Stimulated activated CD4-positive, alpha-beta T cell treated with anti-CD3 and anti-CD28 coated beads, Interleukin-12 subunit alpha, Interleukin-12 subunit beta, amount 100 ng/mL, for 4 hours (primary cell): ENCODE measurements at regions not wholly inside any gene's neighbourhood (a gene's known extent, or its start where the extent isn't known, plus 50 kb on each side); places are given as distances from the start of the nearest gene placed in this dataset.
"Not testable (repeated sequence)": the region's sequence is repeated elsewhere in the genome, so short reads cannot be mapped to it uniquely, and the experiment has no call there.

Experiments
- DNase-seq: peaks from one replicate; pipeline ENCODE4 v3.0.0-alpha.2; 2020

DNA sequence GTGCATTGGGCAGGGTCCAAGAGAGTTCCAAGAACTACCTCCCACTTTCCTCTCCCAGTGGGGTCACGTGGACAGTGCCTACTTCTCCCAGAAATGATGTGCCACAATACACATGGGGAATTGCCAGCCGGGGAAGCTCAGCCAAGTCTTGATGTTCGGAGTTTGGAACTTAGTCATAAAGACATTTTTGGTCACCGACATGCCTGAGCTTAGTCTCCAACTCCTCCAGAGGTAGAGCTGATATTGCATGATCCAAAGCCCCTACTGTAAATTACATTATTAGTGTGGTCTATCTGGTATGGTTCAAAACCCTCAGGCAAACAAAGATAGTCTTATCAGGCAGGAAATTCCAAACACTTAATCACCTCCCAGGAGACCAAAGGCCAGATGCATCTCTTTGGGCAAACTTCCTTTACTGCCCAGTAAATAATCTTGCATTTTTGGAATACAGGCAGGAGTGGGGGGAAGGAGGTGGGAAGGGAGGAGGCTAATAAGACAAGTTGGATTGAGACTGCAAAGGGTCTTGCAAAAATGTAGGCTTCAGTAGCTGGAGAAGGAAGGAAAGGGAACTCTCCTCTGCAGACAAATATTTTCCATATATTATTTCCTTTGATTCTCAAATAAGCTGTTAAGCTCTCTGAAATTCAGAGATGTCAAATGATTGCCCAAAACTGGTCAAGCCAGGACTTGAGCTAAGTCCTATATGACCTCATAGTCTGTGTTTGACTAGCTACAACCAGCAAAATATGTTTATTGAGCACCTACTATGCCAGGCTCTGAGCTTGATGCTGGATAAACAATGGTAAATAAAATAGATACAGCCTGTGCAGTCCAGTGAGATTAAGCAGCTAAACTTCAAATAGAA lies 99.4 kb downstream of the DRD1 start:
- DNase-seq = no peak

DNA sequence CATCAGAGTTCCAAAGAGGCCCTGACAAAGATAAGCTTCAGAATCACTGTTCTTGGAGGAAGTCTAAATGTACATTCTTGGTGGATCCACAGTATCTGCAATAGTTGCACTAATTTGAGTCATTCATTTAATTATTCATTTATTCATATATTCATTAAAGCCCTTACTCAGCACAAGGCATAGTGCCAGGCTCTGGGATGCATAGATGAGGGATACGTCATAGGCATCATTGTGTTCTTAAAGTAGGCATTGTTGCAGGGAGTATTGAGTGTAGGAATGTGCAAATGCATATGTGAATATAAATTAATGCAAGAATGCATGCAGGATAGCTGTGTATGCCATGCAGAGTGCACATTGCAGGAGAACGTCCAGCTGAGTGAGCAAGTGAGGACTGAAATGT lies 100.7 kb downstream of the DRD1 start:
- no peak for DNase-seq

DNA sequence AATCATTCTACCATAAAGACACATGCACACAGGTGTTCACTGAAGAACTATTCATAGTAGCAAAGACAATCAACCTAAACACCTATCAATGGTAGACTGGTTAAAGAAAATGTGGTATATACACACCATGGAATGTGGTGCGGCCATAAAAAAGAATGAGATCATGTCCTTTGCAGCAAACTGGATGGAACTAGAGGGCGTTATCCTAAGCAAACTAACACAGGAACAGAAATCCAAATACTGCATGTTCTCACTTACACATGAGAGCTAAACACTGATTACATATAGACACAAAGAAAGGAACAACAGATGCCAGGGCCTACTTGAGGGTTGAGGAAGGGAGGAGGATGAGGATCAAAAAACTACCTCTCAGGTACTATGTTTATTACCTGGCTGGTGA lies 103.8 kb downstream of the DRD1 start:
- no peak for DNase-seq

DNA sequence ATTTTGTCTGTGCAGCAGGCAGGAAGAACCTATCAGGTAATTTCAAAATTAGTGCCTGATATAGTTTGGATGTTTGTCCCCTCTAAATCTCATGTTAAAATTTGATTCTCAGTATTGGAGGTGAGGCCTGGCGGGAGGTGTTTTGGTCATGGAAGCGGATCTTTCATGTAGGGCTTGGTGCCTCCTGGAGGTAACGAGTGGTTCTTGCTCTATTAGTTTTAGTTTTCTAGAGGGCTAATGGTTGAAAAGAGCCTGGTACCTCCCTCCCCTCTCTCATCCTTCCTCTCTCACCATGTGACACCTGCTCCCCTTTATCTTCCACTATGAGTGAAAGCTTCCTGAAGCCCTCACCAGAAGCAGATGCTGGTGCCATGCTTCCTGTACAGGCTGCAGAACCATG lies 106.3 kb downstream of the DRD1 start:
- DNase-seq = no peak

DNA sequence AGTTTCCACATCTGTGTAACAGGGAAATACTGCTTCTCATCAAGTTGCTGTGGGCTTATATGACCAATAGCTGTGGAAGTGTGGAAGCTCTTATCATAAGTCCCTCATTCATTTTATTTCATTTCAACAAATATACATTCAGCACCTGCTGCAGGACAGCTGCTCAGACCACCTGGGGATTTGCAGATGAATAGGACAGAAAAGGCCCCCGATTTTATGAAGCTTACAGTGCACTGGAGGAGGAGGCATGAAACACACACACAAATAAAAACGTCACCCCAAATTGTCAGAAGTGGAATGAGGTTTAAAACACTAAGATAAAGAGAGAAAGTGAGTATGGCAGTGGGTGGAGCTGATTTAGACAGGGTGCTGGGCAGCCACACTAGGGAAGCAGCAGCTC lies 107.2 kb downstream of the DRD1 start:
- DNase-seq = no peak

DNA sequence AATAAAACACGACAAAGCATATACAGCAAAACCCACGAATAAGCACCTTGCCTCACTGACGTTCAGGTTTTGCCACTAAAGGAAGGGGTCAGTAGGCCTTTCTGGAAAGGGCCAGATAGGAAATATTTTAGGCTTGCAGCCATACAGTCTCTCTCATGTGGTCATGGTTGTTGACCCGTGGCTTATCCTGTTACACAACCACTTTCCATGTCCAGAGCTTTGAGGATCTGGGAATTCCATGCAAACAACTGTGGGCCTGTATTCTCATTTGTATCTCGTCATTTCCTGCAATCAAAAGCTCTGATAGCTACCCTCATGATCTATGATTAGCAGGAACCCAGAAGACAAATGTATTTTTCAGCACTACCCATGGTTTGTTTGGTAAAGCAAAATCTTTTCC lies 108.3 kb downstream of the DRD1 start:
- no peak for DNase-seq

DNA sequence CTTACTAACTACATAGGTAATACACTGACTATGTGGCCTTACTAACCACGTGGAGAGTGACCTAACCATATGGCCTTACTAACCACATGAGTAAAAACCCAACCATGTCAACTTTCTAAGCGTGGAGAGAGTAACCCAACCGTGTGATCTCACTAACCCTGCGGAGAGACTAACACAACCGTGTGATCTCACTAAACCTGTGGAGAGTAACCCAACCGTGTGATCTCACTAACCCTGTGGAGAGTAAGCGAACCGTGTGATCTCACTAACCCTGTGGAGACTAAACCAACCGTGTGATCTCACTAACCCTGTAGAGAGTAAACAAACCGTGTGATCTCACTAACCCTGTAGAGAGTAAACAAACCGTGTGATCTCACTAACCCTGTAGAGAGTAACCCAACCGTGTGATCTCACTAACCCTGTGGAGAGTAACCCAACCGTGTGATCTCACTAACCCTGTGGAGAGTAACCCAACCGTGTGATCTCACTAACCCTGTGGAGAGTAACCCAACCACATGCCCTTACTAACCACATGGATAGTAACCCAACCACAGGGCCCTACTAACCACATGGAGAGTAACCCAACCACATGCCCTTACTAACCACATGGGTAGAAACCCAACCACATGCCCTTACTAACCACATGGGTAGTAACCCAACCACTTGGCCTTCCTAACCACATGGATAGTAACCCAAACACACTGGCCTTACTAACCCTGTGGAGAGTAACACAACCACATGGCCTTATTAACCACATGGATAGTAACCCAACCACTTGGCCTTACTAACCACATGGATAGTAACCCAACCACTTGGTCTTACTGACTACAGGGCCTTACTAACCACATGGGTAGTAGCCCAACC lies 112.6 kb downstream of the DRD1 start:
- DNase-seq = not testable (repeated sequence)

DNA sequence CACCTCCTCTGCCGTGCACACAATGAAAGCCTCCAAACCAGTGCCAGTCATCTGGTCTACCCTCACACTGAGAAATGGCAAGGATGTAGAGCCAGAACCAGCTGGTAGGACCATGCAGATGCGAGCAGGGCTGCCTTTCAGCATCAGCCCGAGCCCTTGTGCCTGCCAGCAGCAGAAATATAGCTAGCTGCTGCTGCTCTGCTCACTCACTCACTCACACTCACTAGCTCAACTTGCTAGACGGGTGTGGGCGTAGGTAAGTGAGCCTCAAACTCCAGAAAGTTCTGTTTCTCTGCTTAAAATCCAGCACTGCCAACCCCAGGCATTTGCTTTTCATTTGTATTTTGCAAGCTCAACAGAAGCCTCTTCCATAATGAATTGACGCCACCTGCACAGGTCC lies 114.0 kb downstream of the DRD1 start:
- DNase-seq = no peak

DNA sequence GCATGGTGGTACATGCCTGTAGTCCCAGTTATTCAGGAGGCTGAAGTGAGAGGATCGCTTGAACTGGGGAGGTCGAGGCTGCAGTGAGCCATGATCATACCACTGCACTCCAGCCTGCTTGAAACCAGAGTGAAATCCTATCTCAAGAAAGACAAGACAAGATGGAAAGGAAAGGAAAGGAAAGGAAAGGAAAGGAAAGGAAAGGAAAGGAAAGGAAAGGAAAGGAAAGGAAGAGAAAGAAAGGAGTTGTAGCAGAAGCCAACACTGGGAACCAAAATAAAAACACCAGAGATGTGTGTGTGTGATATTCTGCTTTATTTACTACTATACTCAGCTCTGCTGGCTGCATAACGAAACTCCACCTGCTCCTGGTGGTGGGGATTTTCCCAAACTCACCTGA lies 115.3 kb downstream of the DRD1 start:
- DNase-seq = no peak

DNA sequence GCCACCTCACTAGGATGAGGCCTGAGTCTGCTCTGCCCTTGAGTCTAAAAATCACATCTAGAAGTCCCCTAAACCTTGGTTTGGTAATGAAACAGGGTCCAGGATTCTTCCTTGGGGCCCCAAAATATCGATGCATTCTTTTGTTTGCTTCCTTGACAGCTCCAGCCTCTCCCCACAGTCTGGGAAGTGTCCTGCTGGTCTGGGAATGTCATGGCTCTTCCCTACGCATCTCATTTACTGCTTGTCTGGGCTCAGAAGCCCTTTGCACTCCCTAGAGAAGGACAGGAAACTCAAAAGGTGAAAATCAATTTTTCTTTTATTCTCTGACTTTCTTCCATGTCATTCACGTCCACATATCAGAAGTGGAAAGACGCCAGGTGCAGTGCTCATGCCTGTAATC lies 115.8 kb downstream of the DRD1 start:
- no peak for DNase-seq

DNA sequence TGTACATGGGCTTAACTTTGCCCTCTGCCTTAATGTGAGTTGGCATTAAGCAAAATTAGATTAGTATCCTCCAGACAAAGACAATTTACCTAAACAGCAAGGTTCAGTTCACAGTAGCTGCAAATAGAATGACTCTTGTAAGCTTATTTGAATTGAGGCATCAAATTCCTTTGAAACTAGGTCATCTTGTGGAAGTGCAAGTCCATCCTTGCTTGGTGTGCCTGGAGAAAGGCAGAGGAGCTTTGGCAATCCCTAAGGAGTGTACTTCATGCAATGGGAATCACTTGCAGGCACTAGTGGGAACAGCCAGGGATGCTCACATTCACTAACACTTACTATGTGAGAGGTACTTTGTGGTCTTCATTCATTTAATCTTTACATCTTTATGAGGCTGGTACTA lies 118.3 kb downstream of the DRD1 start:
- no peak for DNase-seq

DNA sequence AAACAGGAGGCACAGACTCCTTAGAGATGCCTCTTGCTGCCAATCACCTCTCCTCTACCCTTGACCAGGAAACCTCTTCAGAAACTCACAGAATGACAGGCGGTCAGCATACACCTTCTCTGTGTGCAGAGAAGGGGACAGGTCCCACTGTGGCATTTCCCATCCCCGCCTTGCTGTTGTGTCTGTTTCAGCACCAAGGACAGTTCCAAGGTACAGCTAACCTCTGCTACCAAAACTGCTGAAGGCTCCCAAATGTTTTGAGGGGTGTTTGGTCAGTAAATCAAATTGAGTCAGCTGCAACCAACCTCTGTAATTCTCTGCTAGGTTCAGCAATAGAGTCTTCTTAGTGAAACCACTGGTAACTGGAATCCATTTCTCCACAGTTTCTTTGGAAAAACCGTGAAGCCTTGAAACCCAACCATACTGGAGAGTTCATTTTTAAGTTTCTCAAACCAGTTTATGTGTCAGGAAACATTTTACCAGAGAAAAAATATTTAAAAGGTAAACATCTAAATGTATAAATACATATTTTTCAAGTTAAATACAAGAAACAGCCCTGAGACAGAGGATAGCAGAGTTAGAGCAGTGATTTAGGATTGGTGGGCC lies 122.0 kb downstream of the DRD1 start:
- peak; percentile 2 for DNase-seq

DNA sequence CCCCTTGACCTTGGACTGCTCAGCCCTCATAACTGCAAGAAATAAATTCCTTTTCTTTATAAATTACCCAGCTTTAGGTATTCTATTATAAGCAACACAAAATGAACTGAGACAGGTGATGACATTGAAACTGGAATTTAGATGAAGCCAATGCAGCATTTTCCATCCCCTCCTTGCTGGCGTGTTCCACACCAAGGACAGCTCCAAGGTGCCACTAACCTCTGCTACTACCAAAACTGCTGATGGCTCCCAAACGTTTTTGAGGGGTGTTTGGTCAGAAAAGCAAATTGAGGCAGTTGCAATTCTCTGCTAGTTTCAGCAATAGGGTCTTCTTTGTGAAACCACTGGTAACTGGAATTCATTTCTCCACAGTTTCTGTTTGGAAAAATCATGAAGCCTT lies 124.8 kb downstream of the DRD1 start:
- no peak for DNase-seq

DNA sequence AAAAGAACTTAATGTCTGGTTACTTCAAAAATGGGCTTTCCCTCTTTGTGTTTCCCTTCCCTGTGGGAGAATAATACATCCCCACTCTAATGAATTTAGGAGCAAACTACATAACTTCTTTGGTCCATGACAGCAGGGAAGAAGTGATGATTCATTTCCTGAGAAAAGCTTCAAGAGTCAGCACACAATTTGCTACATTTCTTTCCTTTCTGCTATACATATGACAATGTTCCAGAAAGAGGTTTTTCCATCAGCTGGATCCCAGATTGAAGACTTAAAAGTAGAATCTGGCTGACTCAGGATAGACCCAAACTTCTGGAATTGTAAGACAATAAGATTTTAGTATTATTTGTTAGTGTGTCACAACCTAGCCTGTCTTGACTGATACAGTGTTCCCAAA lies 126.1 kb downstream of the DRD1 start:
- DNase-seq = no peak

DNA sequence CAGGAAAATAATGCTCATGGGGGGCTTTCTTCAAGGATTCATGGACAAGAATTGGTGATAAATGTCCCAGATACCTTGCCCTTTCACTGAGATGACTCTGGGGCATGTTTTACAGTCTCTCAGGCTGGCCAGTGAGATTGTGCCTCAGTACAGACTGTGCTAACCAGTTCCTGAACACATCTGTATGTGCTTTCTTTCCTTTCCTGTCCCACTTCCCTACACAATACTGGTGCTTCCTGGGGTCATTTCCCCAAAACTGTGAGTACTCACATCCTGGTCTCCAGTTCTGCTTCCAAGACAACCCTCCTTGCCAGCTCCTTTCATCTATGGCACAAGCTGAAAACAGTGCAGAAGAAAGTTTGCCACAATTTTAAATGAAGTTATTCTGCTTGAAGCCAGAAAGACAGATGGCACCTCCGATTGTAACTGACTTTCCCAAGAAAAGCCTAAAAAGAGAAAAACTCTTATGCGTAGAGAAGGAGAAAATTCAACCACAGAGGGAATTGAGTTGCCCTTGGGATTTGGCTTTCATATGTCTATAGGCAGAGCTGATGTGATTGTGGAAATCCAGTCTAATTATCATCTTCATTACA lies 134.7 kb downstream of the DRD1 start:
- no peak for DNase-seq

DNA sequence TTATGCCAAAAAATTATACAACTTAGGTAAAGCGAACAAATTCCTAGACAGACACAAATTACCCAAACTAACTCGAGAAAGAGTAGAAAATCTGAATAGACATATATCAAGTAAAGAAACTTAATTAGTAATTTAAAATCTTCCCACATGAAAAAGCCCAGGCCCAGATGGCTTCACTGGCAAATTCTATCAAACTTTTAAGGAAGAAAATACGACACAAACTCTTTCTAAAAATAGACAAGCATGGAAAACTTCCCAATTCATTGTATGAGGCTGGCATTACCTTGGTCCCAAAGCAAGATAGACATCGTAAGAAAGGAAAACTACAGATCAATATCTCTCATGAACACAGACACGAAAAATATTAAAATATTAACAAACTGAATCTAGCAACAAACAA lies 135.3 kb downstream of the DRD1 start:
- DNase-seq = no peak

DNA sequence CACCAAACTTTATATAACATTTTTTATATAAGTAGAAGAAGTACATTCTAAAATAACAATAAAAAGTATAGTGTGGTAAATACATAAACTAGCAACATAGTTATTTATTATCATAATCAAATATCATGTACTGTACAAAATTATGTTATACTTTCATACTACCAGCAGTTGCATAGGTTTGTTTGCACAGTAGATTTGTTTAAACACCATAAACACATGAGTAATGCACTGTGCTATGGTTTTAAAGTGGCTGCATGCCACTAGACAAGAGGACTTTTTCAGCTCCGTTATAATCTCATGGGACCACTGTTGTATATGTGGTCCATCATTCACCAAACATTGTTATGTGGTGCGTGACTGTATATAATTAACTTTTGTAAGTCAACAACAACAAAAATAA lies 137.6 kb downstream of the DRD1 start:
- no peak for DNase-seq

DNA sequence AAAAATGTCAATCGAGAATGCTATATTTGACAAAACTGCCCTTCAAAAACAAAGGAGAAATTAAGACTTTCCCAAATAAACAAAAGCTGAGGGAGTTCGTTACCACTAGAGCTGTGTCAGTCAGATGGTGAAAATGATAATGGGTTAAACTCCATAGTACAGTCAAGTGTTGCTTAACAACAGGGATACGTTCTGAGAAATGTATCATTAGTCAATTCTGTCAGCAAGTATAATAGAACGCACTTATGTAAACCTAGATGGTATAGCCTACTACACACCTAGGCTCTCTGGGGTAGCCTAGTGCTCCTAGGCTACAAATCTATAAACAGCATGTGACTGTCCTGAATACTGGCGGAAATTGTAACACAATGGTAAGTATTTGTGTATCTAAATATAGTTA lies 138.7 kb downstream of the DRD1 start:
- no peak for DNase-seq

DNA sequence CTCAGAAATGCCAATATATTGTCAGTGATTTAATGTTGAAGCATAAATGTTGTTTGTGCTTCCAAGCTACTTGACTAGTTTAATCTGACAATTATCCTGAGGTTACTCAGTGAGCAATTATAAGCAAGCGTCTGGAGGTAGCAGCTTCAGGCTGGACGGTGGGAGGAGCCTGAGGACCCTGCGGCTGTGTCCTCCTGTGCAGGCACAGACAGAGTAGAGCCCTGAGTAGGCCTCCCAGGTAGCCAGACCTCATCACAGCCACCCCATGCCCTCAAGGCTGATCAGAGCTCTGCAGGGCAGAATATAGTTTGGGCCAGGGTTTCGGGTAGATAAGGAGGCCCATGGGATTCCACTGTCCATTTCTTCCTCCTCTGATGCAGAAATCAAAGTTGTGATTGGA lies 153.6 kb downstream of the DRD1 start:
- DNase-seq = no peak

DNA sequence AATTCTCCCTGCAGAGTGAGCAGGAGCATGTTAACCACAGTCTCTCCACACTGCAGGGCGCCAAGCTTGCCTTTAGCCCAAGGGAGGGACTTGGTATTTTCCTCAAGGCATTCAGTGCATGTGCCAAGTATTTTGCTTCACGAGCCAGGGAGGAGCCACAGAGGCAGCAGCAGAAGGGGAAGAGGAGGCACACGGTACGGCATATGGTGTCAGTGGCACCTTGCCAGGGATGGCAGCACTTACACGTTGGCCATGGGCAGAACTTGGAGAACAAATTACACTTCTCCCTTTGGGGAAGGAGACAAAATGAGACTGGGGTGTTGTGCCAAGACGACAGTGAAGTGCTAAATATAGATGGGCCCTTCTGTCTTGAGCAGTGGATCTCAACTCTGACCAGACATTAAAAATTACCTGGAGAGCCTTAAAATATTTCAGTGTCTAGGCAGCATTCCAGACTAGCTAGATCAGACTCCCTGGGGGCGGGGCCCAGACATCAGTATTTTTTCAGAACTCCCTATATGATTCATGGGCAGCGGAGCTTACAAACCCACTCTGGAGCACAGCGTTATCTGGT lies 155.8 kb downstream of the DRD1 start:
- no peak for DNase-seq

DNA sequence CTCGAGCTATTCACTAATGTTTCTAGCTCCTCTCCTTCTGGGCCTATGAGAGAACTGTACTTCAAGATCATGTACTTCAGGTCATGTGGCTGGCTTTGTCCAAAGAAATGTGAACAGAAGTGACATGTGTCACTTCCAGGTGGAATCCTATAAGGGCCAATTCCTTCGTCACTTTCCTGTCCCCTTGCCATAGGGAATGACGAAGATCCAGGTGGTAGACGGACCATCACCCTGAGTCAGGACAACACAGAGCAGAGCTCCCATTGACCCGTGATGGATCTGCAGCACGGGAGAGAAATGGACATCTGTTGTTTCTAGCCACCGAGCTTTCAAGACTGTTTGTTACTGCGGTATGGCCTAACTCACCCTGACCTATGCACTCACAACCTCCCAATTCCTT lies 157.0 kb downstream of the DRD1 start:
- DNase-seq = no peak

DNA sequence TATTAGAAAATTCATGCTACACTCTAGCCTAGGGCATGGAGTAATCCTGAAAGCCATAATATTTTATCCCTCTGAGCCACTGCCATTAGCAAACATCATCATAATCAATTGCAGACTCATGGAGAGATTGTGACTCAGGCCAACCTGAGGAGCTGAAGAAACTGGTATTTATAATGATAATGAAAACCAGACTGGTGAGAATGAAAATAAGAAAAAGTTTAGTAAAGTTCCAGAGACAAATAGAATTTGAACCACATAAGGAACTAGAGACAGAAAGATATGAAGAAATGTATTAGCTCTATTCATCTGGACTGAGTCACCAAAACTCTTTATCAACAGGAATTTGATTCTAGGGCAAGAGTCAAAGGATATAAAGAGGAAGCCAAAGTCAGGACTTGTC lies 158.7 kb downstream of the DRD1 start:
- no peak for DNase-seq

DNA sequence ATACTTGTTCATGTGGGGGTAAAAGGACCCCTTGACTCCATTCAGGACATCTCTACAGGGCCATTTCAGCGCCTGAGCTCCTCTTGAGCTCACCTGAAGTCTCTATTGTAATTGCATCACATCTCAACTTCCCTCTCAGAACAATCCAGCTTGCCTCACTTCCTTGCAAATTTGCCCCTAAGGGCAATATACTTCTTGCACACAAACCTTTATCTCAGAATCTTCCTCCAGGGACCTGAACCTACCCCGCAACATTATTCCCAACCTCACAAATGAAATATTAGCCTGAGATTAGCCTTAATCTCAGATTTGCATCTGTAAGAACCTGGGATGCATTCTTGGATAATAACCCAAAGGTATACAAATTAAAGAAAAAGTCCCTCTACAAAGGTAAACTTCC lies 159.2 kb downstream of the DRD1 start:
- DNase-seq = no peak
